GM23338 (cell line): ENCODE measurements at regions not wholly inside any gene's neighbourhood (a gene's known extent, or its start where the extent isn't known, plus 50 kb on each side); places are given as distances from the start of the nearest gene placed in this dataset.

Experiments
- ATAC-seq: fragments of 200-7000 bp; cut with Tn5 transposase; 3 replicates; pipeline ENCODE4 v1.9.1; 2020
- DNase-seq: peaks from one replicate; pipeline ENCODE4 v3.0.0-alpha.2; 2015; ENCODE audit warnings: low spot score
- H2AFZ ChIP-seq: fragments of 200-600 bp; sonication (generic); 2 replicates; pipeline ENCODE4 v1.8.0; 2016; ENCODE audit warnings: antibody characterized with exemption, mild to moderate bottlenecking, moderate library complexity
- H3F3A ChIP-seq: fragments of 200-600 bp; sonication (generic); replicated peaks from 2 replicates; pipeline ENCODE4 v1.8.0; 2017; ENCODE audit warnings: antibody characterized with exemption, mixed run types, low read depth
- H3K27ac ChIP-seq: fragments of 200-600 bp; sonication (generic); 2 replicates; pipeline ENCODE4 v1.6.1; 2016; ENCODE audit warnings: low read depth
- H3K27me3 ChIP-seq: fragments of 200-600 bp; sonication (generic); 2 replicates; pipeline ENCODE4 v1.8.0; 2016; ENCODE audit warnings: mild to moderate bottlenecking, mixed run types, moderate library complexity; ENCODE audit not compliant: insufficient read depth
- H3K36me3 ChIP-seq: fragments of 200-600 bp; sonication (generic); 2 replicates; pipeline ENCODE4 v1.8.0; 2016; ENCODE audit warnings: mild to moderate bottlenecking; ENCODE audit not compliant: insufficient read depth
- H3K4me1 ChIP-seq: fragments of 200-600 bp; sonication (generic); 2 replicates; pipeline ENCODE4 v1.8.0; 2016; ENCODE audit warnings: mild to moderate bottlenecking, moderate library complexity; ENCODE audit not compliant: insufficient read depth
- H3K4me2 ChIP-seq: fragments of 200-600 bp; sonication (generic); 2 replicates; pipeline ENCODE4 v1.7.1; 2017; ENCODE audit warnings: mixed run types
- H3K4me3 ChIP-seq: fragments of 200-600 bp; sonication (generic); 2 replicates; pipeline ENCODE4 v1.6.1; 2016; ENCODE audit warnings: mixed run types
- H3K79me2 ChIP-seq: fragments of 200-600 bp; sonication (generic); replicated peaks from 2 replicates; pipeline ENCODE4 v1.8.0; 2017; ENCODE audit warnings: mild to moderate bottlenecking; ENCODE audit not compliant: insufficient read depth
- H3K9me2 ChIP-seq: fragments of 200-600 bp; sonication (generic); 2 replicates; pipeline ENCODE4 v1.8.0; 2017; ENCODE audit not compliant: insufficient read depth
- H4K20me1 ChIP-seq: fragments of 200-600 bp; sonication (generic); replicated peaks from 2 replicates; pipeline ENCODE4 v1.8.0; 2017; ENCODE audit warnings: mild to moderate bottlenecking; ENCODE audit not compliant: insufficient read depth
- H3K27ac Mint-ChIP-seq: 2 replicates; pipeline ENCODE4 v1.8.0; 2020; ENCODE audit warnings: inconsistent platforms, mild to moderate bottlenecking, moderate library complexity, mixed read lengths
- H3K27me3 Mint-ChIP-seq: 3 replicates; pipeline ENCODE4 v1.8.0; 2022; ENCODE audit warnings: low read depth, mild to moderate bottlenecking, moderate library complexity, mixed read lengths, inconsistent platforms; ENCODE audit not compliant: insufficient read depth, poor library complexity
- H3K36me3 Mint-ChIP-seq: 3 replicates; pipeline ENCODE4 v1.8.0; 2021; ENCODE audit warnings: low read depth, mild to moderate bottlenecking, inconsistent platforms, moderate library complexity, mixed read lengths
- H3K4me1 Mint-ChIP-seq: 3 replicates; pipeline ENCODE4 v1.8.0; 2020; ENCODE audit warnings: mild to moderate bottlenecking, inconsistent platforms, mixed read lengths
- H3K4me3 Mint-ChIP-seq: 3 replicates; pipeline ENCODE4 v1.8.0; 2021; ENCODE audit warnings: moderate library complexity, mild to moderate bottlenecking, inconsistent platforms, mixed read lengths
- H3K9me3 Mint-ChIP-seq: 3 replicates; pipeline ENCODE4 v1.8.0; 2020; ENCODE audit warnings: moderate library complexity, mild to moderate bottlenecking, inconsistent platforms, mixed read lengths
- CREB1 ChIP-seq: fragments of 250-450 bp; sonication (Bioruptor Pico); IDR thresholded peaks from 2 replicates; pipeline ENCODE4 v1.5.0; 2020; ENCODE audit warnings: low read depth, mild to moderate bottlenecking, moderate library complexity
- EZH2 ChIP-seq: fragments of 200-600 bp; sonication (generic); IDR thresholded peaks from one replicate; pipeline ENCODE4 v1.8.0; 2017; ENCODE audit warnings: antibody characterized with exemption, mild to moderate bottlenecking, low read depth; ENCODE audit not compliant: unreplicated experiment
- EZH2phosphoT487 ChIP-seq: fragments of 200-600 bp; sonication (generic); IDR thresholded peaks from one replicate; pipeline ENCODE4 v1.8.1; 2018; ENCODE audit warnings: antibody characterized with exemption; ENCODE audit not compliant: unreplicated experiment
- JUNB ChIP-seq: IDR thresholded peaks from one replicate; pipeline ENCODE4 v1.6.1; 2016; ENCODE audit warnings: antibody characterized with exemption; ENCODE audit not compliant: unreplicated experiment
- NANOG ChIP-seq: IDR thresholded peaks from 2 replicates; pipeline ENCODE4 v1.6.1; 2016; ENCODE audit warnings: antibody characterized with exemption, borderline replicate concordance
- POLR2AphosphoS5 ChIP-seq: IDR thresholded peaks from 2 replicates; pipeline ENCODE4 v1.6.1; 2016; ENCODE audit warnings: antibody characterized with exemption, low read depth
- STAT1 ChIP-seq: IDR thresholded peaks from one replicate; pipeline ENCODE4 v1.6.1; 2016; ENCODE audit warnings: antibody characterized with exemption; ENCODE audit not compliant: unreplicated experiment
- ZNF114 ChIP-seq: fragments of 250-450 bp; sonication (Bioruptor Pico); IDR thresholded peaks from 2 replicates; pipeline ENCODE4 v1.5.0; 2020; ENCODE audit warnings: mild to moderate bottlenecking, moderate library complexity
- ZNF331 ChIP-seq: fragments of 250-450 bp; sonication (Bioruptor Pico); IDR thresholded peaks from 2 replicates; pipeline ENCODE4 v1.5.0; 2020; ENCODE audit warnings: low read depth, mild to moderate bottlenecking, moderate library complexity
- TF ChIP-seq, protein P1 (sequence below): IDR thresholded peaks from one replicate; pipeline ENCODE4 v1.6.1; 2018; ENCODE audit warnings: antibody characterized with exemption; ENCODE audit not compliant: unreplicated experiment
- TF ChIP-seq, protein P2 (sequence below): fragments of 250-450 bp; sonication (Bioruptor Pico); IDR thresholded peaks from 2 replicates; pipeline ENCODE4 v1.5.0; 2020; ENCODE audit warnings: mild to moderate bottlenecking, moderate library complexity
- TF ChIP-seq, protein P3 (sequence below): IDR thresholded peaks from 2 replicates; pipeline ENCODE4 v1.6.1; 2016; ENCODE audit warnings: antibody characterized with exemption
- TF ChIP-seq, protein P4 (sequence below), 2 experiments: fragments of 200-600 bp in 1 of 2; sonication (generic) in 1 of 2; conservative IDR thresholded peaks; 2 replicates each; pipeline versions ENCODE4 v1.5.1 to v1.6.1; 2016 to 2017; ENCODE audit warnings: antibody characterized with exemption in 2 of 2, low read depth in 2 of 2, mild to moderate bottlenecking in 2 of 2, moderate library complexity in 1 of 2

DNA sequence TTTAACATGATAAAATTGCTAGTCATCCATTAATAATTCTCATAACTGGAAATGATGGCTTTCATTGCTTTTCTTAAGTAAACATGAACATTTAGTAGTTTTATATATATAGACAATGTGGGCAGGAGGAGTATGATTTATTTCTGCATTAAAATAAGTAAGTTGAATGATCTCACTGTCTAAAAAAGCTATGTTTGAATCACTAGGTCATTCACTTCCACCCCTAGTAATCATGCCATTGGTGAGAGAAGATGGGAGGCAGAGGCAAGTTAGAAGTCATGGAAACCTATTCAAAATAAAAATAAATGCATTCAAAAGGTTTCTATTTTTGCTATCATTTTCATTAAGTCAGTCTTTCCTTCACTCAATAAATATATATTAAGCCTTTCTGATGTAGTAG lies 226.4 kb downstream of the DUSP10 start:
- Histone ChIP-seq H2AFZ (no peak overlapping the region), H4K20me1 (no peaks in the 10 kb centered on the region), H3K4me3 (no peak overlapping the region), H3K36me3 (no peaks in the 10 kb centered on the region), H3F3A (no peaks in the 10 kb centered on the region), H3K79me2 (no peaks in the 10 kb centered on the region), H3K4me2 (no peak overlapping the region), H3K27me3 (no peaks in the 10 kb centered on the region), H3K9me2 (peaks cover 16% of the 10 kb centered on the region), H3K27ac (no peak overlapping the region), H3K4me1 (no peaks in the 10 kb centered on the region)
- TF ChIP-seq, protein P1, sequence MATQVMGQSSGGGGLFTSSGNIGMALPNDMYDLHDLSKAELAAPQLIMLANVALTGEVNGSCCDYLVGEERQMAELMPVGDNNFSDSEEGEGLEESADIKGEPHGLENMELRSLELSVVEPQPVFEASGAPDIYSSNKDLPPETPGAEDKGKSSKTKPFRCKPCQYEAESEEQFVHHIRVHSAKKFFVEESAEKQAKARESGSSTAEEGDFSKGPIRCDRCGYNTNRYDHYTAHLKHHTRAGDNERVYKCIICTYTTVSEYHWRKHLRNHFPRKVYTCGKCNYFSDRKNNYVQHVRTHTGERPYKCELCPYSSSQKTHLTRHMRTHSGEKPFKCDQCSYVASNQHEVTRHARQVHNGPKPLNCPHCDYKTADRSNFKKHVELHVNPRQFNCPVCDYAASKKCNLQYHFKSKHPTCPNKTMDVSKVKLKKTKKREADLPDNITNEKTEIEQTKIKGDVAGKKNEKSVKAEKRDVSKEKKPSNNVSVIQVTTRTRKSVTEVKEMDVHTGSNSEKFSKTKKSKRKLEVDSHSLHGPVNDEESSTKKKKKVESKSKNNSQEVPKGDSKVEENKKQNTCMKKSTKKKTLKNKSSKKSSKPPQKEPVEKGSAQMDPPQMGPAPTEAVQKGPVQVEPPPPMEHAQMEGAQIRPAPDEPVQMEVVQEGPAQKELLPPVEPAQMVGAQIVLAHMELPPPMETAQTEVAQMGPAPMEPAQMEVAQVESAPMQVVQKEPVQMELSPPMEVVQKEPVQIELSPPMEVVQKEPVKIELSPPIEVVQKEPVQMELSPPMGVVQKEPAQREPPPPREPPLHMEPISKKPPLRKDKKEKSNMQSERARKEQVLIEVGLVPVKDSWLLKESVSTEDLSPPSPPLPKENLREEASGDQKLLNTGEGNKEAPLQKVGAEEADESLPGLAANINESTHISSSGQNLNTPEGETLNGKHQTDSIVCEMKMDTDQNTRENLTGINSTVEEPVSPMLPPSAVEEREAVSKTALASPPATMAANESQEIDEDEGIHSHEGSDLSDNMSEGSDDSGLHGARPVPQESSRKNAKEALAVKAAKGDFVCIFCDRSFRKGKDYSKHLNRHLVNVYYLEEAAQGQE = no peak
- TF ChIP-seq ZNF331 (CRISPR knock-in tag) (no peak), NANOG (no peak), EZH2phosphoT487 (no peak), JUNB (no peak), EZH2 (no peak), STAT1 (no peak), POLR2AphosphoS5 (no peak), ZNF114 (no peak), CREB1 (CRISPR knock-in tag) (no peak)
- TF ChIP-seq, protein P2, sequence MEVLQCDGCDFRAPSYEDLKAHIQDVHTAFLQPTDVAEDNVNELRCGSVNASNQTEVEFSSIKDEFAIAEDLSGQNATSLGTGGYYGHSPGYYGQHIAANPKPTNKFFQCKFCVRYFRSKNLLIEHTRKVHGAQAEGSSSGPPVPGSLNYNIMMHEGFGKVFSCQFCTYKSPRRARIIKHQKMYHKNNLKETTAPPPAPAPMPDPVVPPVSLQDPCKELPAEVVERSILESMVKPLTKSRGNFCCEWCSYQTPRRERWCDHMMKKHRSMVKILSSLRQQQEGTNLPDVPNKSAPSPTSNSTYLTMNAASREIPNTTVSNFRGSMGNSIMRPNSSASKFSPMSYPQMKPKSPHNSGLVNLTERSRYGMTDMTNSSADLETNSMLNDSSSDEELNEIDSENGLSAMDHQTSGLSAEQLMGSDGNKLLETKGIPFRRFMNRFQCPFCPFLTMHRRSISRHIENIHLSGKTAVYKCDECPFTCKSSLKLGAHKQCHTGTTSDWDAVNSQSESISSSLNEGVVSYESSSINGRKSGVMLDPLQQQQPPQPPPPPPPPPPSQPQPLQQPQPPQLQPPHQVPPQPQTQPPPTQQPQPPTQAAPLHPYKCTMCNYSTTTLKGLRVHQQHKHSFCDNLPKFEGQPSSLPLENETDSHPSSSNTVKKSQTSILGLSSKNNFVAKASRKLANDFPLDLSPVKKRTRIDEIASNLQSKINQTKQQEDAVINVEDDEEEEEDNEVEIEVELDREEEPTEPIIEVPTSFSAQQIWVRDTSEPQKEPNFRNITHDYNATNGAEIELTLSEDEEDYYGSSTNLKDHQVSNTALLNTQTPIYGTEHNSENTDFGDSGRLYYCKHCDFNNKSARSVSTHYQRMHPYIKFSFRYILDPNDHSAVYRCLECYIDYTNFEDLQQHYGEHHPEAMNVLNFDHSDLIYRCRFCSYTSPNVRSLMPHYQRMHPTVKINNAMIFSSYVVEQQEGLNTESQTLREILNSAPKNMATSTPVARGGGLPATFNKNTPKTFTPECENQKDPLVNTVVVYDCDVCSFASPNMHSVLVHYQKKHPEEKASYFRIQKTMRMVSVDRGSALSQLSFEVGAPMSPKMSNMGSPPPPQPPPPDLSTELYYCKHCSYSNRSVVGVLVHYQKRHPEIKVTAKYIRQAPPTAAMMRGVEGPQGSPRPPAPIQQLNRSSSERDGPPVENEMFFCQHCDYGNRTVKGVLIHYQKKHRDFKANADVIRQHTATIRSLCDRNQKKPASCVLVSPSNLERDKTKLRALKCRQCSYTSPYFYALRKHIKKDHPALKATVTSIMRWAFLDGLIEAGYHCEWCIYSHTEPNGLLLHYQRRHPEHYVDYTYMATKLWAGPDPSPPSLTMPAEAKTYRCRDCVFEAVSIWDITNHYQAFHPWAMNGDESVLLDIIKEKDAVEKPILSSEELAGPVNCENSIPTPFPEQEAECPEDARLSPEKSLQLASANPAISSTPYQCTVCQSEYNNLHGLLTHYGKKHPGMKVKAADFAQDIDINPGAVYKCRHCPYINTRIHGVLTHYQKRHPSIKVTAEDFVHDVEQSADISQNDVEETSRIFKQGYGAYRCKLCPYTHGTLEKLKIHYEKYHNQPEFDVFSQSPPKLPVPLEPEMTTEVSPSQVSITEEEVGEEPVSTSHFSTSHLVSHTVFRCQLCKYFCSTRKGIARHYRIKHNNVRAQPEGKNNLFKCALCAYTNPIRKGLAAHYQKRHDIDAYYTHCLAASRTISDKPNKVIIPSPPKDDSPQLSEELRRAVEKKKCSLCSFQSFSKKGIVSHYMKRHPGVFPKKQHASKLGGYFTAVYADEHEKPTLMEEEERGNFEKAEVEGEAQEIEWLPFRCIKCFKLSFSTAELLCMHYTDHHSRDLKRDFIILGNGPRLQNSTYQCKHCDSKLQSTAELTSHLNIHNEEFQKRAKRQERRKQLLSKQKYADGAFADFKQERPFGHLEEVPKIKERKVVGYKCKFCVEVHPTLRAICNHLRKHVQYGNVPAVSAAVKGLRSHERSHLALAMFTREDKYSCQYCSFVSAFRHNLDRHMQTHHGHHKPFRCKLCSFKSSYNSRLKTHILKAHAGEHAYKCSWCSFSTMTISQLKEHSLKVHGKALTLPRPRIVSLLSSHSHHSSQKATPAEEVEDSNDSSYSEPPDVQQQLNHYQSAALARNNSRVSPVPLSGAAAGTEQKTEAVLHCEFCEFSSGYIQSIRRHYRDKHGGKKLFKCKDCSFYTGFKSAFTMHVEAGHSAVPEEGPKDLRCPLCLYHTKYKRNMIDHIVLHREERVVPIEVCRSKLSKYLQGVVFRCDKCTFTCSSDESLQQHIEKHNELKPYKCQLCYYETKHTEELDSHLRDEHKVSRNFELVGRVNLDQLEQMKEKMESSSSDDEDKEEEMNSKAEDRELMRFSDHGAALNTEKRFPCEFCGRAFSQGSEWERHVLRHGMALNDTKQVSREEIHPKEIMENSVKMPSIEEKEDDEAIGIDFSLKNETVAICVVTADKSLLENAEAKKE (CRISPR knock-in tag) = no peak
- TF ChIP-seq, protein P3, sequence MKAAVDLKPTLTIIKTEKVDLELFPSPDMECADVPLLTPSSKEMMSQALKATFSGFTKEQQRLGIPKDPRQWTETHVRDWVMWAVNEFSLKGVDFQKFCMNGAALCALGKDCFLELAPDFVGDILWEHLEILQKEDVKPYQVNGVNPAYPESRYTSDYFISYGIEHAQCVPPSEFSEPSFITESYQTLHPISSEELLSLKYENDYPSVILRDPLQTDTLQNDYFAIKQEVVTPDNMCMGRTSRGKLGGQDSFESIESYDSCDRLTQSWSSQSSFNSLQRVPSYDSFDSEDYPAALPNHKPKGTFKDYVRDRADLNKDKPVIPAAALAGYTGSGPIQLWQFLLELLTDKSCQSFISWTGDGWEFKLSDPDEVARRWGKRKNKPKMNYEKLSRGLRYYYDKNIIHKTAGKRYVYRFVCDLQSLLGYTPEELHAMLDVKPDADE = no peak
- TF ChIP-seq, protein P4, sequence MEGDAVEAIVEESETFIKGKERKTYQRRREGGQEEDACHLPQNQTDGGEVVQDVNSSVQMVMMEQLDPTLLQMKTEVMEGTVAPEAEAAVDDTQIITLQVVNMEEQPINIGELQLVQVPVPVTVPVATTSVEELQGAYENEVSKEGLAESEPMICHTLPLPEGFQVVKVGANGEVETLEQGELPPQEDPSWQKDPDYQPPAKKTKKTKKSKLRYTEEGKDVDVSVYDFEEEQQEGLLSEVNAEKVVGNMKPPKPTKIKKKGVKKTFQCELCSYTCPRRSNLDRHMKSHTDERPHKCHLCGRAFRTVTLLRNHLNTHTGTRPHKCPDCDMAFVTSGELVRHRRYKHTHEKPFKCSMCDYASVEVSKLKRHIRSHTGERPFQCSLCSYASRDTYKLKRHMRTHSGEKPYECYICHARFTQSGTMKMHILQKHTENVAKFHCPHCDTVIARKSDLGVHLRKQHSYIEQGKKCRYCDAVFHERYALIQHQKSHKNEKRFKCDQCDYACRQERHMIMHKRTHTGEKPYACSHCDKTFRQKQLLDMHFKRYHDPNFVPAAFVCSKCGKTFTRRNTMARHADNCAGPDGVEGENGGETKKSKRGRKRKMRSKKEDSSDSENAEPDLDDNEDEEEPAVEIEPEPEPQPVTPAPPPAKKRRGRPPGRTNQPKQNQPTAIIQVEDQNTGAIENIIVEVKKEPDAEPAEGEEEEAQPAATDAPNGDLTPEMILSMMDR (conservative IDR thresholded peaks at IDR 0.05; ENCODE audit: low read depth in 2 of 2) = no peak
- Mint-ChIP-seq H3K4me1 (0 out of 3 replicates have a peak, but pooled peaks cover 2% of the 10 kb centered on the region), H3K36me3 (no peaks in the 10 kb centered on the region), H3K27ac (no peak overlapping the region), H3K9me3 (no peaks in the 10 kb centered on the region), H3K27me3 (peaks cover 3% of the 10 kb centered on the region), H3K4me3 (no peak overlapping the region)
- ATAC-seq (no peak), DNase-seq (no peak)
